ENCODE measurements at regions not wholly inside any gene's neighbourhood (a gene's known extent, or its start where the extent isn't known, plus 50 kb on each side); places are given as distances from the start of the nearest gene placed in this dataset.

GRCh38 chr1:105386489-105386888, 1636.8 kb downstream of the AMY1C start:
- TF ChIP-seq REST (IDR thresholded peaks at IDR 0.05) = no peak
- no peak for TF ChIP-seq CTCF (IDR thresholded peaks at IDR 0.05; ENCODE audit: low read depth, low read length, missing input control)
- no peak for TF ChIP-seq YY1 (IDR thresholded peaks at IDR 0.05)
- no peak for TF ChIP-seq GABPA (IDR thresholded peaks at IDR 0.05 in 1 of 2, conservative IDR thresholded peaks at IDR 0.05 in 1 of 2)
- TF ChIP-seq RXRA (IDR thresholded peaks at IDR 0.05) = no peak

Measured in liver (tissue), 3 donors.